Loucy (cell line): ENCODE measurements at regions not wholly inside any gene's neighbourhood (a gene's known extent, or its start where the extent isn't known, plus 50 kb on each side); places are given as distances from the start of the nearest gene placed in this dataset.

Experiments
- H2AFZ ChIP-seq: fragments of 200-600 bp; sonication (generic); 2 replicates; pipeline ENCODE4 v1.6.0; 2016; ENCODE audit warnings: antibody characterized with exemption, mild to moderate bottlenecking, low read length, moderate library complexity
- H3F3A ChIP-seq: fragments of 200-600 bp; 2 replicates; pipeline ENCODE4 v1.6.0; 2016; ENCODE audit warnings: antibody characterized with exemption, low read depth, mild to moderate bottlenecking
- H3K27me3 ChIP-seq: fragments of 200-600 bp; sonication (generic); 2 replicates; pipeline ENCODE4 v1.6.1; 2014; ENCODE audit warnings: low read length, mild to moderate bottlenecking; ENCODE audit not compliant: insufficient read depth, poor library complexity, severe bottlenecking
- H3K36me3 ChIP-seq: fragments of 200-600 bp; sonication (generic); 2 replicates; pipeline ENCODE4 v1.6.1; 2016; ENCODE audit warnings: low read length; ENCODE audit not compliant: insufficient read depth
- H3K4me1 ChIP-seq: fragments of 200-600 bp; sonication (generic); 2 replicates; pipeline ENCODE4 v1.5.1; 2014; ENCODE audit warnings: low read length, mild to moderate bottlenecking; ENCODE audit not compliant: insufficient read depth, poor library complexity, severe bottlenecking
- H3K4me2 ChIP-seq: fragments of 200-600 bp; sonication (generic); 2 replicates; pipeline ENCODE4 v1.6.0; 2014; ENCODE audit warnings: antibody characterized with exemption, low read length, low read depth, mild to moderate bottlenecking; ENCODE audit not compliant: poor library complexity, severe bottlenecking
- H3K4me3 ChIP-seq: fragments of 200-600 bp; sonication (generic); 2 replicates; pipeline ENCODE4 v1.5.1; 2014; ENCODE audit warnings: low read length, mild to moderate bottlenecking, mixed read lengths; ENCODE audit not compliant: poor library complexity, severe bottlenecking
- H3K79me2 ChIP-seq: fragments of 200-600 bp; sonication (generic); 2 replicates; pipeline ENCODE4 v1.6.1; 2014; ENCODE audit warnings: low read length; ENCODE audit not compliant: insufficient read depth
- H3K9ac ChIP-seq: fragments of 200-600 bp; sonication (generic); 2 replicates; pipeline ENCODE4 v1.6.0; 2014; ENCODE audit warnings: mild to moderate bottlenecking, low read depth, low read length, moderate library complexity; ENCODE audit not compliant: poor library complexity, severe bottlenecking
- H3K9me2 ChIP-seq: fragments of 200-600 bp; sonication (generic); replicated peaks from 2 replicates; pipeline ENCODE4 v1.6.1; 2016; ENCODE audit warnings: low read depth, low read length, mixed read lengths
- H3K9me3 ChIP-seq: fragments of 200-600 bp; sonication (generic); 2 replicates; pipeline ENCODE4 v1.6.1; 2014; ENCODE audit warnings: mild to moderate bottlenecking, antibody characterized with exemption, low read length, low read depth; ENCODE audit not compliant: insufficient read depth
- H4K20me1 ChIP-seq: fragments of 200-600 bp; sonication (generic); 2 replicates; pipeline ENCODE4 v1.6.0; 2014; ENCODE audit warnings: antibody characterized with exemption, low read length, mild to moderate bottlenecking; ENCODE audit not compliant: insufficient read depth, poor library complexity, severe bottlenecking
- EZH2phosphoT487 ChIP-seq: fragments of 200-600 bp; IDR thresholded peaks from 2 replicates; pipeline ENCODE4 v1.6.1; 2018; ENCODE audit warnings: antibody characterized with exemption, mild to moderate bottlenecking, moderate library complexity, borderline replicate concordance
- TF ChIP-seq, protein P1 (sequence below): fragments of 200-600 bp; sonication (generic); conservative IDR thresholded peaks from 2 replicates; pipeline ENCODE4 v1.5.1; 2014; ENCODE audit warnings: mild to moderate bottlenecking, antibody characterized with exemption, low read length

DNA sequence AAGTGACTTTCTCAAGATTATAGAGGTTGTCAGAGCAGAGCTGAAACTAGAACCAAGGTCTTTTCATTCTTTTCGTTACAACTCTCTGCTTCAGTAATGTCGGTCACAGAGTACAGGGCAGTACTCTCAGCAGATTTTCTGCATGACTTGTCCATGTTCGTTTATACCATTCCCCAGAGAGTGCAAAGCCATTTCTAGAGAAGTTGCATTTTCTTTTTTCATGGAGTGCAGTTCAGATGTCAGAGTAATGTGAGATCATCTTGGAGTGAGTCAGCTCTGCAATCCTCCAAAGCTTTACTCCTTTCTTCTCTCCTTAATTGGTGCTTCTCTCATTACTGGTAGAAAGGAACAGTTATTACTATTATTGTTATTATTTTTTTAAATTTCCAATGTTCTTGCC lies 115.6 kb upstream of the B3GAT2 start:
- Histone ChIP-seq H4K20me1 (no peaks in the 10 kb centered on the region), H3K9ac (no peak overlapping the region), H3K36me3 (no peaks in the 10 kb centered on the region), H3K9me3 (peaks cover 2% of the 10 kb centered on the region; the same call in 1 of the 2 replicates), H2AFZ (no peak overlapping the region), H3K9me2 (no peaks in the 10 kb centered on the region), H3F3A (no peaks in the 10 kb centered on the region), H3K79me2 (no peaks in the 10 kb centered on the region), H3K4me1 (no peaks in the 10 kb centered on the region), H3K4me3 (no peak overlapping the region), H3K27me3 (no peaks in the 10 kb centered on the region), H3K4me2 (no peak overlapping the region)
- TF ChIP-seq, protein P1, sequence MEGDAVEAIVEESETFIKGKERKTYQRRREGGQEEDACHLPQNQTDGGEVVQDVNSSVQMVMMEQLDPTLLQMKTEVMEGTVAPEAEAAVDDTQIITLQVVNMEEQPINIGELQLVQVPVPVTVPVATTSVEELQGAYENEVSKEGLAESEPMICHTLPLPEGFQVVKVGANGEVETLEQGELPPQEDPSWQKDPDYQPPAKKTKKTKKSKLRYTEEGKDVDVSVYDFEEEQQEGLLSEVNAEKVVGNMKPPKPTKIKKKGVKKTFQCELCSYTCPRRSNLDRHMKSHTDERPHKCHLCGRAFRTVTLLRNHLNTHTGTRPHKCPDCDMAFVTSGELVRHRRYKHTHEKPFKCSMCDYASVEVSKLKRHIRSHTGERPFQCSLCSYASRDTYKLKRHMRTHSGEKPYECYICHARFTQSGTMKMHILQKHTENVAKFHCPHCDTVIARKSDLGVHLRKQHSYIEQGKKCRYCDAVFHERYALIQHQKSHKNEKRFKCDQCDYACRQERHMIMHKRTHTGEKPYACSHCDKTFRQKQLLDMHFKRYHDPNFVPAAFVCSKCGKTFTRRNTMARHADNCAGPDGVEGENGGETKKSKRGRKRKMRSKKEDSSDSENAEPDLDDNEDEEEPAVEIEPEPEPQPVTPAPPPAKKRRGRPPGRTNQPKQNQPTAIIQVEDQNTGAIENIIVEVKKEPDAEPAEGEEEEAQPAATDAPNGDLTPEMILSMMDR: no peak
- TF ChIP-seq EZH2phosphoT487: no peak

DNA sequence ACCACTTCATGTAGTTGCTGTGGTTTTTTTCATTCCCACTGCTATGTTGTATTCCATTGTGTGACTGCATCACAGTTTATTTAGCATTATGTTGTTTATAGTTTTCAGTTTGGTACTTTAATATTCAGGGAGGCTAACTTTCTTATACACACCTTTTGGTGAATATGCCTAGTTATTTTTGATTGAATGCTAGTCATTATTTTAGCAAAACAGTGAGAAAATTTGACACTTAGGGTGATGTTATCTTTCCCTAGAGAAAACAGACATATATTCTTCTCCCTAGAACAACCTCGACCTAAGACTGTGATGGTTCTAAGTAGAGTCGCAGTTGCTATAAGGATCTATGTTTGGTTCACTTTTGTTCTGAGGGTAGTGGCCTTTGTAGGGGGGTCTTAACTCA lies 120.8 kb upstream of the B3GAT2 start:
- no peak for TF ChIP-seq EZH2phosphoT487
- TF ChIP-seq, protein P1: no peak
- Histone ChIP-seq H3K9me2 (no peaks in the 10 kb centered on the region), H3K4me2 (no peak overlapping the region), H3K4me1 (no peaks in the 10 kb centered on the region), H3K79me2 (no peaks in the 10 kb centered on the region), H3K9me3 (peaks cover 5% of the 10 kb centered on the region; the same call in 1 of the 2 replicates), H4K20me1 (no peaks in the 10 kb centered on the region), H2AFZ (no peak overlapping the region), H3F3A (no peaks in the 10 kb centered on the region), H3K27me3 (no peaks in the 10 kb centered on the region), H3K9ac (no peak overlapping the region), H3K4me3 (no peak overlapping the region), H3K36me3 (no peaks in the 10 kb centered on the region)

DNA sequence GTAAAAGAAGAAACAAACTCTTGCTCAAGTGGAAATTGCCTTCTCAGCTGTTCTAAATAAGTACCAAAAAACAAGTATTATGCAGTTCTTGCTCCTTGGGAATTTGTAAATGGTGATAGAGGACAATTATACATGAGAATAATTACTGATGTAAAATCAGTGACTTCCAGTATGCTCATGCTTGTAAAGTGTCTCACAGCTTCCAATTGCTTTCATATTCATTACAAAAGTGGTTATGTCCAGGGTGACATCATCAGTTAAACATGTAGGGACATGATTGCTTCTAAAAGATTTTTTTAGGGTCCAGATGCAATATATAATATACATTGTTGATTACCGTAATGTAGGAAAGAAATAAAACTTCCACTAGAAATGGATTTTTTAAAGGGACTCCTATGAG lies 122.8 kb upstream of the B3GAT2 start:
- TF ChIP-seq, protein P1: no peak
- TF ChIP-seq EZH2phosphoT487: no peak

More for the DNA sequence above, 122.8 kb upstream of the B3GAT2 start:
- H3K4me2 ChIP-seq: no peak overlapping the region
- no peaks in the 10 kb centered on the region for H3F3A ChIP-seq
- H3K9me3 ChIP-seq: peaks cover 5% of the 10 kb centered on the region; the same call in 1 of the 2 replicates
- no peaks in the 10 kb centered on the region for H3K4me1 ChIP-seq
- no peaks in the 10 kb centered on the region for H3K27me3 ChIP-seq
- H3K9ac ChIP-seq: no peak overlapping the region
- H4K20me1 ChIP-seq: no peaks in the 10 kb centered on the region
- no peak overlapping the region for H3K4me3 ChIP-seq
- no peaks in the 10 kb centered on the region for H3K9me2 ChIP-seq
- no peaks in the 10 kb centered on the region for H3K79me2 ChIP-seq
- H2AFZ ChIP-seq: no peak overlapping the region
- H3K36me3 ChIP-seq: no peaks in the 10 kb centered on the region
